GM12892 (cell line): ENCODE measurements at regions not wholly inside any gene's neighbourhood (a gene's known extent, or its start where the extent isn't known, plus 50 kb on each side); places are given as distances from the start of the nearest gene placed in this dataset.

Experiments used
- POLR2A ChIP-seq: IDR thresholded peaks from 2 replicates; pipeline ENCODE4 v1.6.1; 2011; ENCODE audit warnings: low read depth, low read length, control low read depth
- POLR2AphosphoS5 ChIP-seq: IDR thresholded peaks from 2 replicates; pipeline ENCODE4 v1.6.1; 2011; ENCODE audit warnings: low read depth, low read length, control low read depth
- TAF1 ChIP-seq: IDR thresholded peaks from 2 replicates; pipeline ENCODE4 v1.6.1; 2011; ENCODE audit warnings: low read depth, mild to moderate bottlenecking, control low read depth, low read length, borderline replicate concordance

DNA sequence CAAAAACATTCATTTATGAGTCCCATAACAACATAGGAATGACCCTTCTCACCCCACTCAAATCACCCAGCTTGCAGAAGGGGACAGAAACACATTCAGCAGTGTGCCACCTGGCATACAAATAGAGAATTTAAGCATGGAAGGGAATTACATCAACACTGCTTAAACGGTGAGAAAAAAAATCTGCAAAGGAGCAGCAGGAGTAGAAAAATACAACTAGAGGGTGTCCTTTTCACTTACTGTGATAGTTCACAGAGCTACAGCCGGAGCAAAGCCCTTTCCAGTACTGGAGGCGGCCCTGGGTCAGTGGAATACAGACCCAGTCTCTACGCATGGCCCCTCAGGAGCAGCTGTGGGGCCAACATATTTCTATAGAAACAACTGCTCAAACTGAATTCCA is 764.3 kb upstream of the ARGLU1 start:
- TF ChIP-seq POLR2A (no peak), POLR2AphosphoS5 (no peak), TAF1 (no peak)
